GM10266 (cell line): ENCODE measurements at regions not wholly inside any gene's neighbourhood (a gene's known extent, or its start where the extent isn't known, plus 50 kb on each side); places are given as distances from the start of the nearest gene placed in this dataset.

Experiments used
- DNase-seq: peaks from one replicate; pipeline ENCODE4 v3.0.0; 2012; ENCODE audit errors: extremely low spot score
- TF ChIP-seq, protein P1 (sequence below): IDR thresholded peaks from 2 replicates; pipeline ENCODE4 v1.5.1; 2012; ENCODE audit warnings: mild to moderate bottlenecking, low read depth; ENCODE audit not compliant: control insufficient read depth, insufficient read depth; ENCODE audit errors: missing control alignments

DNA sequence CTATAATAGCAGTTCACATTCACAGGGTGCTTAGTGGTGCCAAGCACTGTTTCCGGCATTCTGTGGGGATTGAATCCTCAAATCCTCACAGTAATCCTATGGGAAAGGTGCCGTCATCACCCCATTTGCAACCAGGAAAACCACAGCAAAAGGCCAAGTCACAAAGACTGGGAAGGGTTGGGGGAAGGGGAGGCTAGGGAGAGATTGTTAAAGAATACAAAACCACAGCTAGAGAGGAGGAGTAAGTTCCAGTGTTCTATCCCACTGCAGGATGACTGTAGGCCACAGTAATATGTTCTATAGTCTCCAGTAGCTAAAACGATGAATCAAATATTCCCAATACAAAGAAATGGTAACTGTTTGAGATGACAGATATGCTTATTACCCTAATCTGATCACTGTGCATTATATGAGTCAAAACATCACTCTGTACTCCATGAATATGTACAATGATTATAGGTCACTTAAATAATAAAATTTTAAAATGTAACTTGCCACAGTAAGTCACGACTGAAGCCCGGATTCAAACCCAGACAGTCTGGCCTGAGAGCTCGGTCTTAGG lies 256.8 kb downstream of the TOMM20 start:
- no peak for DNase-seq
- TF ChIP-seq, protein P1, sequence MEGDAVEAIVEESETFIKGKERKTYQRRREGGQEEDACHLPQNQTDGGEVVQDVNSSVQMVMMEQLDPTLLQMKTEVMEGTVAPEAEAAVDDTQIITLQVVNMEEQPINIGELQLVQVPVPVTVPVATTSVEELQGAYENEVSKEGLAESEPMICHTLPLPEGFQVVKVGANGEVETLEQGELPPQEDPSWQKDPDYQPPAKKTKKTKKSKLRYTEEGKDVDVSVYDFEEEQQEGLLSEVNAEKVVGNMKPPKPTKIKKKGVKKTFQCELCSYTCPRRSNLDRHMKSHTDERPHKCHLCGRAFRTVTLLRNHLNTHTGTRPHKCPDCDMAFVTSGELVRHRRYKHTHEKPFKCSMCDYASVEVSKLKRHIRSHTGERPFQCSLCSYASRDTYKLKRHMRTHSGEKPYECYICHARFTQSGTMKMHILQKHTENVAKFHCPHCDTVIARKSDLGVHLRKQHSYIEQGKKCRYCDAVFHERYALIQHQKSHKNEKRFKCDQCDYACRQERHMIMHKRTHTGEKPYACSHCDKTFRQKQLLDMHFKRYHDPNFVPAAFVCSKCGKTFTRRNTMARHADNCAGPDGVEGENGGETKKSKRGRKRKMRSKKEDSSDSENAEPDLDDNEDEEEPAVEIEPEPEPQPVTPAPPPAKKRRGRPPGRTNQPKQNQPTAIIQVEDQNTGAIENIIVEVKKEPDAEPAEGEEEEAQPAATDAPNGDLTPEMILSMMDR = no peak

DNA sequence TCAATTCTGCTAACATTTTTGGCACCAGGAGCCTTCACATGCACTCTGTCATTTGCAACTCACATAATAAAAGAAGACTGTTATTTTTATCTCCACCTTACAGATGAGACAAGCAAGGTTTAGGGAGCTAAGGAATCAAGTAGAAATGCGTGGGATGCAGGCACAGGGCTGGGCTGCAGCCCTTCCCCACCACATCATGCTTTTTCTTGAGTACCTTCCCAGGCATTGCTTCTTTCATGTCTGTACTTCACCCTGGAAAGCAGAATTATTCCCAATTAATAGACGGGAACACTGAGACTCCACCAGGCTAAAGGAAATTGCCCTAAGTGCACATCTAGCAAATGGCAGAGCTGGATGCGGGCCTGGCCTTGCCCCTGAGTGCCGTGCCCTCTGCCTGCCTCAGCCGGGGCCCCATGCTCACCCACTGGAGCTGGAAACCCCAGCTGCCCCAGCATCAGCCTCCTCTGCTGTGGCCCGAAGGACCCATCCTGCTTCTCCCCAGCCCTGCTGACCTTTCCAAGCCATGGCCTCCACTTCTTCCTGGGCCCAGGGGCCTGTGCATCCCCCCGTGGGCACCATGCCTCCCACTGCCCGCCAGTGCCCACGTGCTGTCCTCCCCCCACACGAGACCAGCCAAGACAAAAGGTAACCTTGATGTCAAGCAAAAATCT lies 257.5 kb downstream of the TOMM20 start:
- TF ChIP-seq, protein P1 = no peak
- no peak for DNase-seq

DNA sequence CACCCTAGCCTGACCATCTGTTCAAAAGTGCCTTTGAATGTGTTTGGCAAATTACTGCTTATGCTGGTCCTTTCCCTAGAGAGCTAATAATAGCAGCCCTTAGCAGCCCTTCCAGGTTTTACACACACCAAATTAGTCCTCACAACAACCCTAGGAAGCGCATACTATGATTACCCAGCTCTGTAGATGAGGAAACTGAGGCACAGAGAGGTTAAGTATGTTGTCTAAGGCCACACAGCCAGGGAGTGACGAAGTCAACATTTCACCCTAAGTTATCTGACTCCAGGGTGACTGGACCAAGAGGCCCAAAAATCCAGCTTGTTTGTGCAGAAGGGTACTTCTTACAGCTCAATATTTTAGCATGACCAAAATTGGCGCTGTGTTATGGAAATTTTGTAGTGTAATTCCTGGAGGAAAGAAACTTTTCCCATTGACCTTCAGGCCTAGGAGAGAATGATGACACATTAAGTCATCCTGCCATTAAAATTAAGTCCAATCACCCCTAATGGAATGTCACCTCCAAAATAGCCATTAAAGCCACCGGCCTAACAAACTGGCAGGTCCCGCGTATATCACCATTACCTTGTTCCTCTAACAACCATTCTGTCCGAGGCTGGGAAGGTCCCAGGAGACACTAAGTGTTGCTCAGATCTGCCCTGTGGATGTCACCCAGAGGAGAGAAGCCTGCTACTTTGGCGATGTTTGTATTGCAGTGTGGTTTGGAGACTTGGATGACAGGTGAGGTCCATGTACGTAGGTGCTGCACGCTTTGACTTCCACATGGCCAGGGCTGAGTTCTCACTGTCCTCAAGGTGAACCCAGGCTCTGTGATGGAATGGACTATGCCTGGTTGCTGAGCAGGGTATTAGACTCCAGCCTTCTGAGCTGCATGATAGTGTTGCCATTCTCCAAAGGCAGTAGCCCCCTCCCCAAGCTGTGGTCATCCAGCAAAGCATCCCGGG lies 258.3 kb downstream of the TOMM20 start:
- no peak for DNase-seq
- TF ChIP-seq, protein P1 = no peak

DNA sequence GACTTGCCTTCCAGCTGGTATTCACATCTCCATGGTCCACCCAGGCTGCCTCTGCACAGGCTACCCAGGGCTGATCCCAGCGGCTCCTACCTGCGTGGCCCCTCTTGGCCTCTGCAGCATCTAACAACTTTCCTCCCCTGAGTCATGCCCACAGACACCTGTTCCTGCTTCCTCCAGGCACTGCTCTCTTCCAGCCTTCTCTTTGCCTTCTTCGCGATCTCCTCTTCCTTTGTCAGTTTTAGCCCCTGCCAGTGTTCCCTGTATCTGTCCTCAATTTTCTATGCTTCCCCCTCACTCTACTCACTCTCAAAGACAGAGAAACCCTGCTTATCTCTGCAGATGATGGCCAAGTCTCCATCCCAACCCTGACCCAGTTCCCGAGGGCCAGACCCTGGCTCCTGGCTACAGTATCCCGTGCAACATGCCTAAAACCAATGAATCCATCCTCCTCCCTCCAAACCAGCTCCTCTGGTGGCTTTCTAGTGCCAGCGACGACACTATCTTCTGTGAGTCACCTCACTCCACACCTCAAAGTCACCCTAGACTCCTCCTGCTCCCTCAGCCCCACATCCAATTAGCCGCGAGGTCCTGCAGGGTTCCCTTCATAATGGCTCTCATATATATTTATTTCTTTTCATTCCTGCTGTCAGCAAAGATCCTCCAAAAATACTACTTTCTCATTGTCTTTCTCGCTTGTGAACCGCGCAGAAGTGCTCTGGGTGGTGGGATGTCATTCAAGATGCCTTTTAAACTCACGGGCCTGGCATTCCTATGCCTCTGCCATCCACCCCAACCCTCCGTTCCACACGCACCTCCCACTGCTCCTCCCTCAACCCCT lies 259.2 kb downstream of the TOMM20 start:
- DNase-seq = no peak
- TF ChIP-seq, protein P1 = no peak

DNA sequence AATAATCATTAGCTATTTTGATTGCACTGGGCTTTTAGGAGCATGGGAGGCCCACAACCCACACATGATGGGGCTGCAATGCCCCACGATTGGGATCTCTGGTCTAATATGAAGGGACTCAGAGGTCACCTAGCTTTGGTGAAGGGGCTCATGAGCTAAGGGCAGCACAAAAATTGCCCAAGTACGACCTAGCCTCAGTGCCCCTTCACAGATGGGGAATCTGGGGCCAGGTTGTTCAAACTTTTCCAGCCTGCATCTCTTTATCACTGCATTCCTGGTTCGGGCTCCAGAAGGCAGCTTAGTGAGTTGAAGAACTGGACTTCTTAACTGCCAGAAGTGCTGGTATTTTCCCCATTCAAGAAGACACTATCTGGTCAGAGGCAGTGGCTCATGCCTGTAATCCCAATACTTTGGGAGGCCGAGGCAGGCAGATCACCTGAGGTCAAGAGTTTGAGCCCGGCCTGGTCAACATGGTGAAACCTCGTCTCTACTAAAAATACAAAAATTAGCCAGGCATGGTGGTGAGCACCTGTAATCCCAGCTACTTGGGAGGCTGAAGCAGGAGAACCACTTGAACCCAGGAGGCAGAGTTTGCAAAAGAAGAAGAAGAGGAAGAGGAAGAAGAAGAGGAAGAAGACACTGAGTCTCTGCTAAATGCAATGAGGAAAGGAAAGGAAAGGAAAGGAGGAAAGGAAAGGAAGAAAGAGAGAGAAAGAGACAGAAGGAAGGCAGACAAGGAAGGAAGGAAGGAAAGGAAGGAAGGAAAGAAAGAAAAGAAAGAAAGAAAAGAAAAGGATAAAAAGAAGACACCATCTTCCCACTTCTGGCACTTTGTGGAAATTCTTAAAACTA lies 258.5 kb upstream of the IRF2BP2 start:
- no peak for DNase-seq
- TF ChIP-seq, protein P1 = no peak
